H1 (cell line): ENCODE measurements at regions not wholly inside any gene's neighbourhood (a gene's known extent, or its start where the extent isn't known, plus 50 kb on each side); places are given as distances from the start of the nearest gene placed in this dataset.

Experiments used
- CBX5 ChIP-seq: fragments of 300-800, 300-1000 bp; sonication (generic); IDR thresholded peaks from 2 replicates; pipeline ENCODE4 v1.7.1; 2016; ENCODE audit warnings: antibody characterized with exemption, low read length, low read depth
- CEBPB ChIP-seq: IDR thresholded peaks from 2 replicates; pipeline ENCODE4 v1.6.1; 2012; ENCODE audit warnings: low read depth, low read length
- USF2 ChIP-seq: IDR thresholded peaks from 2 replicates; pipeline ENCODE4 v1.6.1; 2011; ENCODE audit warnings: low read length, improper control_type of control experiment

- no peak for TF ChIP-seq USF2
- no peak for TF ChIP-seq CBX5
- TF ChIP-seq CEBPB = no peak
Observed at GRCh38 chr11:26229981-26230380, 101.9 kb upstream of the ANO3 start (continued).
